GM18505 (cell line): ENCODE measurements at regions not wholly inside any gene's neighbourhood (a gene's known extent, or its start where the extent isn't known, plus 50 kb on each side); places are given as distances from the start of the nearest gene placed in this dataset.

ENCODE experiments used
- ATAC-seq: cut with Tn5 transposase; IDR thresholded peaks from one replicate; pipeline ENCODE4 v1.9.1; 2021; ENCODE audit not compliant: unreplicated experiment
- POLR2A ChIP-seq: IDR thresholded peaks from 4 replicates; pipeline ENCODE4 v1.6.1; 2011; ENCODE audit warnings: borderline replicate concordance; ENCODE audit not compliant: insufficient read depth, insufficient read length; ENCODE audit errors: extremely low read depth

DNA sequence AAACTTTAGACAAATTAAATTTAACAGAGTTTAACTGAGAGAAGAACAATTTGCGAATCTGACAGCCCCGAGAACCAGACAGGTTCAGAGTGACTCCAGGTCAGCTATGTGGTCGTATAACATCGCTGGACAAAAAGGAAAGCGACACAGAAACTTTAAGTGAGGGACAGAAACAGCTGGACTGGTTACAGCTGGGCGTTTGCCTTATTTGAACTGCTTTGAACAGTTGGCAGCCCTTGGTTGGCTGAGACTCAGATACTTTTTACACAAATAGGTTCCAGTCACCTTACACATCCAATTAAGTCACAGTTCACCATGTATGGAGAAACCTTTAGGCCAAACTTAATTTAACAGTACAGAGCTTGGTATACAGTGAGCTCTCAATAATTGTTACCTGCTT, 436.9 kb downstream of the GUCY1A2 start:
- TF ChIP-seq POLR2A: no peak
- ATAC-seq: no peak

DNA sequence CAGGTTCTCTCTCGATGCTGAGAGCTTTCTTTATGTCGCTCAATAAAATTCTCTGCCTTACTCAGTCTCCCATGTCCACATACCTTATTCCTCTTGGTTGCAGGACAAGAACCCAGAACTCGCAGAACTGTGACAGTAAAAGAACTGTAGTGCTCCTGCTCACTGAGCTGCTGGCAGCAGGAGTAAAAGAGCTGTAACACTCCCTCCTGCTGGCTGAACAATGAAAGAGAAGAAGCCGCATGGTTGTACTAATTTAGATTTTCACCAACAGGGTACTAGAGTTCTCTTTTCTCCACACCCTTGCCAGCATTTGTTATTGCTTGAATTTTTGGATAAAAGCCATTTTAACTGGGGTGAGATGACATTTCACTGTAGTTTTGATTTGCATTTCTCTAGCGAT, 433.2 kb downstream of the GUCY1A2 start:
- ATAC-seq: no peak
- no peak for TF ChIP-seq POLR2A

DNA sequence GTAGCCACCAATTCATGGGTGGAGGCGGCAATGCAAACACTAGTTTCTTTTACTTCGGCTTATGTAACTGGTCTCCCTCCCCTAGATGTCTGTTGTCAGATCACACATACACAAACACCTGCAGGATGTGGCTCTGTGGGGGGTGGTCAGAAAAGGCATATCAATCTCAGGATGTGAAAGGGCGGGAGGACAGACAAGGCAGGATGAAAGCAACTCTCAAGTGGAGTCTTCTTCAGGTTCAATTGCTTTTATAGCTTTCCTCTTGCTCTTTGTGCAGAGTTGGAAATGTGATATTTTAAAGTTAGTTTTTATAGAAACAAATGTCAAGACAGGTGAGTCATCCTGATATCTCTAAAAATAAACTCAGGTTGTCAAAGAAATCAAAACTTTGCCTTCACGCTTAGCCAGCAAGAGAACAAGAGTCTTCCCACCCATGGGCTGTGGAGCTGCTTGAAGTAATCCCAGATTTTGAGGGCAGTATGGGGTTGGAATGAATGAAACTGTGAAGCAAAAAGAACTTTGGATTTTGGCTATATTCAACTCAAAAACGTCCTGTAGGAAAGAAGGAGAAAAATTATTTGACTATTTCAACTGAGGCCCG, 423.4 kb downstream of the GUCY1A2 start:
- no peak for TF ChIP-seq POLR2A
- no peak for ATAC-seq

DNA sequence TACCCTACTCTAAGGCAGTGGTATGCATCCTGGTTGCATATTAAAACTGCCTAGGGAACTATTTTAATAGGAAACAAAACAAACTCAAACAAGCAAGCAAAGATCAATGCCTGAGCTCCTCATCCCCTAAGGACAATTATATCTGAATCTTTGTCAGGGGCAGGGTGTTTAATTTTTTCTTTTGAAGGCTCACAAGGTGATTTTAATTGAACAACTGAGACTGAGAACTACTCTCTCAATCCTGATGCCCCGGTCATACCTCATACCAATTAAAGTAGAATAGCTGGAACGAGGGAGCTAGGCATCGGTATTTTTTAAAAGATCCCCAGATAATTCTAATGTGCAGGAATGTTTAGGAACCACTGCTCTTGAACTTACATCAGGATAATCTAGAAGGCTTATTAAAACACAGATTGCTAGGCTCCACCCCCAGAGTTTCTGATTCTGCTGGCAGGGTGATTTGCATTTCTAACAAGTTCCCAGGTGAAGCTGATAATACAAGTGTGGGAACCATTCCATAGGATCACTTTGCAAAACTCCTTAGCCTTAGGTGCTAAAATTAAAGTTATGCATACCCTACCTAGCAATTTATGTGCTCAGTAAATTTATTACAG, 416.5 kb downstream of the GUCY1A2 start:
- no peak for TF ChIP-seq POLR2A
- ATAC-seq: no peak

DNA sequence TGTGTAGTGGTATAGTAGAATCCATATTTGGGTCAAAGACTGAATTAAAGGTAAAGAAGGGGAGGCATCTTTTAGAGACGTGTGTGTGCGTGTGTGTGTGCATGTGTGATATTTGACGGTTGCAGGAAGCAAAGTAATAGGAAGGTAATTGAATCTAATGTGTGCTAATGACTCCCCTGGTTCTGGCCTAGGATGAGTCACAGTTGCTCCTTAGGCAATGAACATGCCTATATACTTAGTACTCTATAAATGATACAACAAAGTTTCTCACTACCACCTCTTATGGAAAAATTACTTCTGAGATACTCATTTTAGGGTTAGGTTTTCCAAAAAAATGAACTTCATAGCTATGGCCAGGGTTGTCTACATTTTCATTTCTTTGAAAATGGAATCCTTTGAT, 409.6 kb downstream of the GUCY1A2 start:
- no peak for TF ChIP-seq POLR2A
- no peak for ATAC-seq

DNA sequence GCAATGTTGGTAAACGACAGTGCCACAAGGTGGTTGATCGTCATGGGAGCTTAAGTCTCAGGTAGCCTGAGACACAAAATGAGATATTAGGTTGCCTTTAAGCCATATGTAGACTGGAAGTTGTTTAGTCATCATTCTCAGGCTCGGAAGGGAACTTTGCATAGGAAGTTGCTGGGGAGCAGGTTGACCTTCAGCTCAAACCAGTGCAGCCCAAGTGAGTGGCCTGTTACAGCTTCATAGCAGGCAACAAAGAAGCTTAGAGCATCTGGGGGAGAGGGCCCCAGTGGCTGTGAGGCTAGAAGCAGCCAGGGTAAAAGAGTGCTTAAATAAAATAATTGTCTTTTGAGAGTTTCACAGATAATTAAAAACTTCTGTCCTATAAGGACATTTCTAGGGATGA, 404.0 kb downstream of the GUCY1A2 start:
- TF ChIP-seq POLR2A: no peak
- no peak for ATAC-seq

DNA sequence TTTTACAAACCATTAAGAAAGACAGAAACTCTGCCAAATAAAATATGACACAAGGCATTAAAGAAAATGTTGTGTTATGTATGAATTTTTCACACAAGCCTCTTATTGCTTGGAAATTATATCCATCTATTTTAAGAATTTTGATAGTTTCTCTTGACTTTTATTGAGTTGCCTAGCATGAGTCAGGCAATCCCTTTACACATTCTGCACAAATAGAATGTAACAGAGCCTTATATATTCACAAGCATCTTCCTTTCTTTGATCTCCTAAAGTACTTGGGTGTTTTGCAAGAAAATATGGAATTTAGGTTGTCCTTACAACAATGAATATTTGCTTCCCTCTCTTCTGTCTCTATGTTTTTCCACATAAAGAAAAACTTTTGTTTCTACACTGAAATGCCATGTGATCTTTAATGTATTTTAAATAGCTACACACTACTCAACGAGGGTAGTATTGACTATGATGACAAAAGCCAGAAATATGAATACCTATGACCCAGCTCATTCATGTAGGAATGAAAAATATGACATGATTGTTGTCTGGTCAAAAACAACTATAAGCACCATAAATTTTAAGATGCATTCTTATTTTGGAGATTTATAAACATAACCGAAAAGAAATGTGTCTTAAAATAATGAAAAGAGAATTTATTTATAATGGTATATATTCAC, 398.8 kb downstream of the GUCY1A2 start:
- ATAC-seq: no peak
- no peak for TF ChIP-seq POLR2A

DNA sequence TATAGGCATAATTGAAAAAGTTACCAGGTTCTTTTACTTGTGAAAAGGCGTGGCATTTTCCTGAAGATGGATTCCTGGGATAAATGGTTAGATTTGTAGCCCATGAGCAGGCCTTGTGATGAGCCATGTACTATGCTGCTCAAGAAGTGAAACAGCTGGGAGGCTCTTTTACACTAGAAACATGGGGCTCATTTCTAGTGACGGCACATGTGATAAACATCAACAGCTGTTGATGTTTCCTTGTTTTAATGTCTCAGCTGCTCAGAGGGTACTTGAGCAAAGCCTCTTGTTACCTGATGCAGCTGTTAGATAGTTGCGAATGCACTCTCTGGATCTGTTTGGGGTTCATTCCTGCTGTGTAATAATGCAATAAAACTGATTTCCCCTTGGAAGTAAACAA, 396.8 kb downstream of the GUCY1A2 start:
- no peak for TF ChIP-seq POLR2A
- no peak for ATAC-seq
